WTC11 (cell line): ENCODE measurements at regions not wholly inside any gene's neighbourhood (a gene's known extent, or its start where the extent isn't known, plus 50 kb on each side); places are given as distances from the start of the nearest gene placed in this dataset.

Experiments
- ATAC-seq: fragments of 200-7000 bp; cut with Tn5 transposase; 2 replicates; pipeline ENCODE4 v1.10.0; 2021; ENCODE audit warnings: mild to moderate bottlenecking, moderate library complexity
- CTCF ChIA-PET: fragments of 300-600 bp; sonication (Branson Sonifier 250); formaldehyde crosslinking; loops from one replicate; lab custom pipeline; 2021; ENCODE audit warnings: antibody characterized with exemption; lab: Charles Lee
- POLR2A ChIA-PET: fragments of 350-600 bp; sonication (Branson Sonifier 250); formaldehyde crosslinking; loops from one replicate; lab custom pipeline; 2021; ENCODE audit warnings: antibody characterized with exemption; lab: Charles Lee
- DNase-seq: peaks from one replicate; pipeline ENCODE4 v3.0.0; 2021; ENCODE audit warnings: low spot score
- H3K27ac Mint-ChIP-seq: 2 replicates; pipeline ENCODE4 v1.8.0; 2021; ENCODE audit warnings: mixed read lengths
- H3K27me3 Mint-ChIP-seq: 2 replicates; pipeline ENCODE4 v1.8.0; 2021; ENCODE audit warnings: low read depth, mild to moderate bottlenecking, moderate library complexity, mixed read lengths
- H3K36me3 Mint-ChIP-seq: 2 replicates; pipeline ENCODE4 v1.8.0; 2021; ENCODE audit warnings: mixed read lengths
- H3K4me1 Mint-ChIP-seq: 2 replicates; pipeline ENCODE4 v1.8.0; 2022; ENCODE audit warnings: mixed read lengths
- H3K4me3 Mint-ChIP-seq: 2 replicates; pipeline ENCODE4 v1.8.0; 2021; ENCODE audit warnings: mild to moderate bottlenecking, moderate library complexity, mixed read lengths
- H3K9me3 Mint-ChIP-seq: 2 replicates; pipeline ENCODE4 v1.8.0; 2021; ENCODE audit warnings: mixed read lengths
- ARID4B ChIP-seq: sonication (generic); formaldehyde crosslinking; IDR thresholded peaks from 2 replicates; pipeline ENCODE4 v1.8.0; 2023; ENCODE audit warnings: missing genetic modification reagents, mild to moderate bottlenecking, borderline replicate concordance
- CREM ChIP-seq: sonication (generic); formaldehyde crosslinking; IDR thresholded peaks from 2 replicates; pipeline ENCODE4 v1.8.1; 2022; ENCODE audit warnings: mild to moderate bottlenecking, missing genetic modification reagents, moderate library complexity
- ESRRA ChIP-seq: sonication (generic); formaldehyde crosslinking; IDR thresholded peaks from 2 replicates; pipeline ENCODE4 v1.8.1; 2022; ENCODE audit warnings: mild to moderate bottlenecking, missing genetic modification reagents, borderline replicate concordance
- FOXP1 ChIP-seq: sonication (generic); formaldehyde crosslinking; IDR thresholded peaks from 2 replicates; pipeline ENCODE4 v1.8.0; 2022; ENCODE audit warnings: missing genetic modification reagents, mild to moderate bottlenecking, moderate library complexity, borderline replicate concordance
- GRHL2 ChIP-seq: fragments of 250-450 bp; sonication (Bioruptor Pico); IDR thresholded peaks from 2 replicates; pipeline ENCODE4 v1.8.0; 2022; ENCODE audit warnings: mild to moderate bottlenecking, moderate library complexity; ENCODE audit not compliant: insufficient replicate concordance, severe bottlenecking
- GTF2I ChIP-seq: fragments of 250-450 bp; sonication (Bioruptor Pico); conservative IDR thresholded peaks from 2 replicates; pipeline ENCODE4 v1.4.0; 2021; ENCODE audit warnings: mild to moderate bottlenecking
- JAZF1 ChIP-seq: fragments of 250-450 bp; sonication (Bioruptor Pico); IDR thresholded peaks from 2 replicates; pipeline ENCODE4 v1.9.0; 2021; ENCODE audit warnings: moderate library complexity, mild to moderate bottlenecking, inconsistent platforms
- MXD4 ChIP-seq: fragments of 250-450 bp; sonication (Bioruptor Pico); IDR thresholded peaks from 2 replicates; pipeline ENCODE4 v1.8.0; 2021; ENCODE audit warnings: mild to moderate bottlenecking, moderate library complexity, borderline replicate concordance
- NR3C1 ChIP-seq: sonication (generic); formaldehyde crosslinking; conservative IDR thresholded peaks from 2 replicates; pipeline ENCODE4 v1.8.1; 2023; ENCODE audit warnings: low read depth, mild to moderate bottlenecking, missing genetic modification reagents
- SMAD4 ChIP-seq: sonication (generic); formaldehyde crosslinking; IDR thresholded peaks from 2 replicates; pipeline ENCODE4 v1.8.0; 2022; ENCODE audit warnings: mild to moderate bottlenecking, missing genetic modification reagents
- TEAD1 ChIP-seq: sonication (generic); formaldehyde crosslinking; IDR thresholded peaks from 2 replicates; pipeline ENCODE4 v1.8.0; 2022; ENCODE audit warnings: mild to moderate bottlenecking, missing genetic modification reagents
- TEAD4 ChIP-seq: sonication (generic); formaldehyde crosslinking; IDR thresholded peaks from 2 replicates; pipeline ENCODE4 v1.8.0; 2022; ENCODE audit warnings: mild to moderate bottlenecking, missing genetic modification reagents
- ZNF219 ChIP-seq: sonication (generic); formaldehyde crosslinking; IDR thresholded peaks from 2 replicates; pipeline ENCODE4 v1.8.0; 2023; ENCODE audit warnings: missing genetic modification reagents, mild to moderate bottlenecking, borderline replicate concordance
- ZNF317 ChIP-seq: sonication (generic); formaldehyde crosslinking; IDR thresholded peaks from 2 replicates; pipeline ENCODE4 v1.8.1; 2023; ENCODE audit warnings: low read depth, mild to moderate bottlenecking, moderate library complexity, missing genetic modification reagents, borderline replicate concordance
- ZNF423 ChIP-seq: fragments of 250-450 bp; sonication (Bioruptor Pico); IDR thresholded peaks from 2 replicates; pipeline ENCODE4 v2.1.2; 2022; ENCODE audit warnings: mild to moderate bottlenecking, moderate library complexity
- ZNF671 ChIP-seq: fragments of 250-450 bp; sonication (Bioruptor Pico); IDR thresholded peaks from 2 replicates; pipeline ENCODE4 v1.8.0; 2021; ENCODE audit warnings: mild to moderate bottlenecking
- TF ChIP-seq, protein P1 (sequence below): sonication (generic); formaldehyde crosslinking; IDR thresholded peaks from 2 replicates; pipeline ENCODE4 v1.8.1; 2022; ENCODE audit warnings: mild to moderate bottlenecking, moderate library complexity, missing genetic modification reagents
- TF ChIP-seq, protein P2 (sequence below): sonication (generic); formaldehyde crosslinking; IDR thresholded peaks from 2 replicates; pipeline ENCODE4 v1.8.1; 2022; ENCODE audit warnings: low read depth, mild to moderate bottlenecking, moderate library complexity, missing genetic modification reagents, borderline replicate concordance
- TF ChIP-seq, protein P3 (sequence below): sonication (generic); formaldehyde crosslinking; IDR thresholded peaks from 2 replicates; pipeline ENCODE4 v1.8.1; 2022; ENCODE audit warnings: missing genetic modification reagents, borderline replicate concordance
- TF ChIP-seq, protein P4 (sequence below): sonication (generic); formaldehyde crosslinking; IDR thresholded peaks from 2 replicates; pipeline ENCODE4 v1.8.0; 2023; ENCODE audit warnings: mild to moderate bottlenecking, missing genetic modification reagents
- TF ChIP-seq, protein P5 (sequence below): fragments of 200-600 bp; IDR thresholded peaks from 2 replicates; pipeline ENCODE4 v1.8.0; 2022; ENCODE audit warnings: antibody characterized with exemption

DNA sequence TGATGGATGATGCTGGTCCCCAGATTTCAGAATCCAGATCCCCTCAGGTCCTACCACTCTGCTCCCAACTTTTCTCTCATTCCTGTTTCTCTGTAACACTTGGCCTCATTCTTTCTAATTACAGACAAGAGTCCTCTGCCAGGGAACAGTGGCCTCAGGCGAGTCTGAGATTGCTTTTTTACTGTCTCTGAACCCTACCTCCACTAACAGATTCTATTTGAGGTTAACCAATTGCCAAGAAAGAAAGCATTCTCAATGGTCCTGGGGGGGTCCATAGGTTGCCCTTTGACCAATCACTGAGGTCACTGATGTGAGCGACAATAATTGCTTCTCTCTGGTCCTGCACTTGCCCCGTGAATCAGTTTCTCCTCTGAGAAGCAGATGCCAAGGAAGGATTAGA is 145.2 kb upstream of the TMEM108 start:
- H3K4me1 Mint-ChIP-seq: no peaks in the 10 kb centered on the region
- no peaks in the 10 kb centered on the region for H3K36me3 Mint-ChIP-seq
- ATAC-seq (no peak), DNase-seq (no peak)
- no peak overlapping the region for H3K4me3 Mint-ChIP-seq
- POLR2A ChIA-PET: no interaction called here
- H3K9me3 Mint-ChIP-seq: no peaks in the 10 kb centered on the region
- CTCF ChIA-PET: no interaction called here
- H3K27me3 Mint-ChIP-seq: no peaks in the 10 kb centered on the region
- no peak overlapping the region for H3K27ac Mint-ChIP-seq
- TF ChIP-seq MXD4 (CRISPR knock-in tag) (no peak), ZNF317 (CRISPR knock-in tag) (no peak), FOXP1 (CRISPR knock-in tag) (no peak), ZNF219 (CRISPR knock-in tag) (no peak), NR3C1 (CRISPR knock-in tag) (no peak), GRHL2 (CRISPR knock-in tag) (no peak), JAZF1 (no peak), TEAD1 (CRISPR knock-in tag) (no peak), ARID4B (CRISPR knock-in tag) (no peak)
- TF ChIP-seq, protein P1, sequence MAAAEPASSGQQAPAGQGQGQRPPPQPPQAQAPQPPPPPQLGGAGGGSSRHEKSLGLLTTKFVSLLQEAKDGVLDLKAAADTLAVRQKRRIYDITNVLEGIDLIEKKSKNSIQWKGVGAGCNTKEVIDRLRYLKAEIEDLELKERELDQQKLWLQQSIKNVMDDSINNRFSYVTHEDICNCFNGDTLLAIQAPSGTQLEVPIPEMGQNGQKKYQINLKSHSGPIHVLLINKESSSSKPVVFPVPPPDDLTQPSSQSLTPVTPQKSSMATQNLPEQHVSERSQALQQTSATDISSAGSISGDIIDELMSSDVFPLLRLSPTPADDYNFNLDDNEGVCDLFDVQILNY: no peak
- TF ChIP-seq, protein P2, sequence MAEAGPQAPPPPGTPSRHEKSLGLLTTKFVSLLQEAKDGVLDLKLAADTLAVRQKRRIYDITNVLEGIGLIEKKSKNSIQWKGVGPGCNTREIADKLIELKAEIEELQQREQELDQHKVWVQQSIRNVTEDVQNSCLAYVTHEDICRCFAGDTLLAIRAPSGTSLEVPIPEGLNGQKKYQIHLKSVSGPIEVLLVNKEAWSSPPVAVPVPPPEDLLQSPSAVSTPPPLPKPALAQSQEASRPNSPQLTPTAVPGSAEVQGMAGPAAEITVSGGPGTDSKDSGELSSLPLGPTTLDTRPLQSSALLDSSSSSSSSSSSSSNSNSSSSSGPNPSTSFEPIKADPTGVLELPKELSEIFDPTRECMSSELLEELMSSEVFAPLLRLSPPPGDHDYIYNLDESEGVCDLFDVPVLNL (CRISPR knock-in tag): no peak

DNA sequence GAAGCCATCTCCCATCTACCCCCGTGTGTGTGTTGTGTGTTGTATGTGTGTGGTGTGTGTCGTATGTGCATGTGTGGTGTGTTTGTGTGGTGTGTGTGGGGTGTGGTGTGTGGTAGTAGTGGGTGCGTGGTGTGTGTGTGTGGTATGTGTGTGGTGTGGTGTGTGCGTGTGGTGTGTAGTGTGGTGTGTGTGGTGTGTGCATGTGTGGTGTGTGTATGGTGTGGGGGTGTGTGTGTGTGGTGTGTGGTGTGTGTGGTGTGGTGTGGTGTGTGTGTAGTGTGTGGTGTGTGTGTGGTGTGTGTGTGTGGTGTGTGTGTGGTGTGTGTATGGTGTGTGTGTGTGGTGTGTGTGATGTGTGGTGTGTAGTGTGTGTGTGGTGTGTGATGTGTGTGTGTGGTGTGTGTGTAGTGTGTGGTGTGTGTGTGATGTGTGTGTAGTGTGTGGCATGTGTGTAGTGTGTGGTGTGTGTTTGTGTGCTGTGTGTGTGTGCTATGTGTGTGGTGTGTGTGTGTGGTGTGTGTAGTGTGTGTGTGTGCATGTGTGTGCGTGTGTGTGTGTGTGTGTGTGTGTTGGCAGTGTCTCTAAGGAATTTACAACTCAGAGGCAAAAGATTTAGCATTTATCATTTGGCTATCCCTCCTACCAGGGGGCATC is 156.3 kb upstream of the TMEM108 start:
- Mint-ChIP-seq H3K27me3 (peaks cover 52% of the 10 kb centered on the region), H3K27ac (no peak overlapping the region), H3K9me3 (no peaks in the 10 kb centered on the region), H3K4me3 (no peak overlapping the region), H3K36me3 (no peaks in the 10 kb centered on the region), H3K4me1 (peaks cover 8% of the 10 kb centered on the region)
- ATAC-seq (no peak), DNase-seq (no peak)
- ChIA-PET POLR2A (no interaction called here), CTCF (no interaction called here)
- no peak for TF ChIP-seq CREM (CRISPR knock-in tag)
- TF ChIP-seq JAZF1: no peak
- TF ChIP-seq ZNF423 (CRISPR knock-in tag): no peak
- TF ChIP-seq TEAD4 (CRISPR knock-in tag): no peak
- TF ChIP-seq GRHL2 (CRISPR knock-in tag): no peak
- TF ChIP-seq SMAD4 (CRISPR knock-in tag): no peak
- no peak for TF ChIP-seq GTF2I (CRISPR knock-in tag)
- TF ChIP-seq, protein P3, sequence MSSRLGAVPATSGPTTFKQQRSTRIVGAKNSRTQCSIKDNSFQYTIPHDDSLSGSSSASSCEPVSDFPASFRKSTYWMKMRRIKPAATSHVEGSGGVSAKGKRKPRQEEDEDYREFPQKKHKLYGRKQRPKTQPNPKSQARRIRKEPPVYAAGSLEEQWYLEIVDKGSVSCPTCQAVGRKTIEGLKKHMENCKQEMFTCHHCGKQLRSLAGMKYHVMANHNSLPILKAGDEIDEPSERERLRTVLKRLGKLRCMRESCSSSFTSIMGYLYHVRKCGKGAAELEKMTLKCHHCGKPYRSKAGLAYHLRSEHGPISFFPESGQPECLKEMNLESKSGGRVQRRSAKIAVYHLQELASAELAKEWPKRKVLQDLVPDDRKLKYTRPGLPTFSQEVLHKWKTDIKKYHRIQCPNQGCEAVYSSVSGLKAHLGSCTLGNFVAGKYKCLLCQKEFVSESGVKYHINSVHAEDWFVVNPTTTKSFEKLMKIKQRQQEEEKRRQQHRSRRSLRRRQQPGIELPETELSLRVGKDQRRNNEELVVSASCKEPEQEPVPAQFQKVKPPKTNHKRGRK (CRISPR knock-in tag): no peak
- no peak for TF ChIP-seq ZNF671
- TF ChIP-seq ESRRA (CRISPR knock-in tag): no peak
- TF ChIP-seq, protein P2 (CRISPR knock-in tag): no peak
- TF ChIP-seq, protein P4, sequence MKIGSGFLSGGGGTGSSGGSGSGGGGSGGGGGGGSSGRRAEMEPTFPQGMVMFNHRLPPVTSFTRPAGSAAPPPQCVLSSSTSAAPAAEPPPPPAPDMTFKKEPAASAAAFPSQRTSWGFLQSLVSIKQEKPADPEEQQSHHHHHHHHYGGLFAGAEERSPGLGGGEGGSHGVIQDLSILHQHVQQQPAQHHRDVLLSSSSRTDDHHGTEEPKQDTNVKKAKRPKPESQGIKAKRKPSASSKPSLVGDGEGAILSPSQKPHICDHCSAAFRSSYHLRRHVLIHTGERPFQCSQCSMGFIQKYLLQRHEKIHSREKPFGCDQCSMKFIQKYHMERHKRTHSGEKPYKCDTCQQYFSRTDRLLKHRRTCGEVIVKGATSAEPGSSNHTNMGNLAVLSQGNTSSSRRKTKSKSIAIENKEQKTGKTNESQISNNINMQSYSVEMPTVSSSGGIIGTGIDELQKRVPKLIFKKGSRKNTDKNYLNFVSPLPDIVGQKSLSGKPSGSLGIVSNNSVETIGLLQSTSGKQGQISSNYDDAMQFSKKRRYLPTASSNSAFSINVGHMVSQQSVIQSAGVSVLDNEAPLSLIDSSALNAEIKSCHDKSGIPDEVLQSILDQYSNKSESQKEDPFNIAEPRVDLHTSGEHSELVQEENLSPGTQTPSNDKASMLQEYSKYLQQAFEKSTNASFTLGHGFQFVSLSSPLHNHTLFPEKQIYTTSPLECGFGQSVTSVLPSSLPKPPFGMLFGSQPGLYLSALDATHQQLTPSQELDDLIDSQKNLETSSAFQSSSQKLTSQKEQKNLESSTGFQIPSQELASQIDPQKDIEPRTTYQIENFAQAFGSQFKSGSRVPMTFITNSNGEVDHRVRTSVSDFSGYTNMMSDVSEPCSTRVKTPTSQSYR: no peak
- TF ChIP-seq, protein P5, sequence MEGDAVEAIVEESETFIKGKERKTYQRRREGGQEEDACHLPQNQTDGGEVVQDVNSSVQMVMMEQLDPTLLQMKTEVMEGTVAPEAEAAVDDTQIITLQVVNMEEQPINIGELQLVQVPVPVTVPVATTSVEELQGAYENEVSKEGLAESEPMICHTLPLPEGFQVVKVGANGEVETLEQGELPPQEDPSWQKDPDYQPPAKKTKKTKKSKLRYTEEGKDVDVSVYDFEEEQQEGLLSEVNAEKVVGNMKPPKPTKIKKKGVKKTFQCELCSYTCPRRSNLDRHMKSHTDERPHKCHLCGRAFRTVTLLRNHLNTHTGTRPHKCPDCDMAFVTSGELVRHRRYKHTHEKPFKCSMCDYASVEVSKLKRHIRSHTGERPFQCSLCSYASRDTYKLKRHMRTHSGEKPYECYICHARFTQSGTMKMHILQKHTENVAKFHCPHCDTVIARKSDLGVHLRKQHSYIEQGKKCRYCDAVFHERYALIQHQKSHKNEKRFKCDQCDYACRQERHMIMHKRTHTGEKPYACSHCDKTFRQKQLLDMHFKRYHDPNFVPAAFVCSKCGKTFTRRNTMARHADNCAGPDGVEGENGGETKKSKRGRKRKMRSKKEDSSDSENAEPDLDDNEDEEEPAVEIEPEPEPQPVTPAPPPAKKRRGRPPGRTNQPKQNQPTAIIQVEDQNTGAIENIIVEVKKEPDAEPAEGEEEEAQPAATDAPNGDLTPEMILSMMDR: no peak
